Nephron progenitor cell (in vitro differentiated cells): ENCODE measurements at regions not wholly inside any gene's neighbourhood (a gene's known extent, or its start where the extent isn't known, plus 50 kb on each side); places are given as distances from the start of the nearest gene placed in this dataset.

Source experiments
- DNase-seq: peaks from one replicate; pipeline ENCODE4 v3.0.0; 2021
- H3K27ac Mint-ChIP-seq: 2 replicates; pipeline ENCODE4 v1.8.0; 2021; ENCODE audit warnings: mild to moderate bottlenecking, moderate library complexity, mixed read lengths
- H3K27me3 Mint-ChIP-seq: 2 replicates; pipeline ENCODE4 v1.8.0; 2021; ENCODE audit warnings: mild to moderate bottlenecking, low read depth, mixed read lengths; ENCODE audit not compliant: poor library complexity
- H3K36me3 Mint-ChIP-seq: 2 replicates; pipeline ENCODE4 v1.8.0; 2021; ENCODE audit warnings: low read depth, mixed read lengths
- H3K4me1 Mint-ChIP-seq: 2 replicates; pipeline ENCODE4 v1.8.0; 2021; ENCODE audit warnings: mixed read lengths
- H3K4me3 Mint-ChIP-seq: 2 replicates; pipeline ENCODE4 v1.8.0; 2021; ENCODE audit warnings: mild to moderate bottlenecking, moderate library complexity, mixed read lengths
- H3K9me3 Mint-ChIP-seq: 2 replicates; pipeline ENCODE4 v1.8.0; 2021; ENCODE audit warnings: mild to moderate bottlenecking, moderate library complexity, mixed read lengths
- CTCF ChIP-seq: fragments of 200-600 bp; sonication (generic); IDR thresholded peaks from 2 replicates; pipeline ENCODE4 v1.5.0; 2021; ENCODE audit warnings: antibody characterized with exemption

- Mint-ChIP-seq H3K4me1 (peaks cover 53% of the 10 kb centered on the region), H3K9me3 (no peaks in the 10 kb centered on the region), H3K36me3 (no peaks in the 10 kb centered on the region), H3K27me3 (peaks cover 6% of the 10 kb centered on the region), H3K4me3 (no peak overlapping the region), H3K27ac (no peak overlapping the region)
- DNase-seq = no peak
- TF ChIP-seq CTCF = no peak
These were observed 58.5 kb upstream of the CLINT1 start for GRCh38 chr5:157917491-157917890.

GRCh38 chr5:157915638-157916037 is 56.7 kb upstream of the CLINT1 start:
- H3K27me3 Mint-ChIP-seq = peaks cover 9% of the 10 kb centered on the region
- no peak overlapping the region for H3K27ac Mint-ChIP-seq
- no peak for DNase-seq
- TF ChIP-seq CTCF = no peak
- peaks cover 53% of the 10 kb centered on the region for H3K4me1 Mint-ChIP-seq
- H3K9me3 Mint-ChIP-seq = no peaks in the 10 kb centered on the region
- no peak overlapping the region for H3K4me3 Mint-ChIP-seq
- H3K36me3 Mint-ChIP-seq = no peaks in the 10 kb centered on the region

- Mint-ChIP-seq H3K27ac (no peak overlapping the region), H3K9me3 (no peaks in the 10 kb centered on the region), H3K4me3 (no peak overlapping the region), H3K4me1 (peaks cover 42% of the 10 kb centered on the region), H3K27me3 (peaks cover 13% of the 10 kb centered on the region), H3K36me3 (no peaks in the 10 kb centered on the region)
- no peak for DNase-seq
- TF ChIP-seq CTCF = no peak
These were observed 55.3 kb upstream of the CLINT1 start for GRCh38 chr5:157914151-157914788.

- no peak for DNase-seq
- H3K4me1 Mint-ChIP-seq = peaks cover 35% of the 10 kb centered on the region
- H3K27ac Mint-ChIP-seq = no peak overlapping the region
- no peak overlapping the region for H3K4me3 Mint-ChIP-seq
- peaks cover 13% of the 10 kb centered on the region for H3K27me3 Mint-ChIP-seq
- H3K36me3 Mint-ChIP-seq = no peaks in the 10 kb centered on the region
- H3K9me3 Mint-ChIP-seq = no peaks in the 10 kb centered on the region
- TF ChIP-seq CTCF = no peak
These were observed 54.6 kb upstream of the CLINT1 start for GRCh38 chr5:157913575-157913974.

- Mint-ChIP-seq H3K36me3 (no peaks in the 10 kb centered on the region), H3K27ac (peak overlapping the region; percentile 19), H3K4me3 (no peak overlapping the region), H3K9me3 (no peaks in the 10 kb centered on the region), H3K4me1 (peaks cover 27% of the 10 kb centered on the region), H3K27me3 (peaks cover 13% of the 10 kb centered on the region)
- no peak for TF ChIP-seq CTCF
- DNase-seq = peak; percentile 6
These were observed 53.8 kb upstream of the CLINT1 start for GRCh38 chr5:157912621-157913325.

GRCh38 chr5:157911568-157911967 is 52.6 kb upstream of the CLINT1 start:
- H3K4me3 Mint-ChIP-seq = no peak overlapping the region

More at GRCh38 chr5:157911568-157911967, 52.6 kb upstream of the CLINT1 start:
- Mint-ChIP-seq H3K27me3 (peaks cover 13% of the 10 kb centered on the region), H3K4me1 (peaks cover 22% of the 10 kb centered on the region), H3K27ac (no peak overlapping the region), H3K9me3 (no peaks in the 10 kb centered on the region), H3K36me3 (no peaks in the 10 kb centered on the region)
- no peak for DNase-seq
- no peak for TF ChIP-seq CTCF
